ENCODE measurements at regions not wholly inside any gene's neighbourhood (a gene's known extent, or its start where the extent isn't known, plus 50 kb on each side); places are given as distances from the start of the nearest gene placed in this dataset.

DNA sequence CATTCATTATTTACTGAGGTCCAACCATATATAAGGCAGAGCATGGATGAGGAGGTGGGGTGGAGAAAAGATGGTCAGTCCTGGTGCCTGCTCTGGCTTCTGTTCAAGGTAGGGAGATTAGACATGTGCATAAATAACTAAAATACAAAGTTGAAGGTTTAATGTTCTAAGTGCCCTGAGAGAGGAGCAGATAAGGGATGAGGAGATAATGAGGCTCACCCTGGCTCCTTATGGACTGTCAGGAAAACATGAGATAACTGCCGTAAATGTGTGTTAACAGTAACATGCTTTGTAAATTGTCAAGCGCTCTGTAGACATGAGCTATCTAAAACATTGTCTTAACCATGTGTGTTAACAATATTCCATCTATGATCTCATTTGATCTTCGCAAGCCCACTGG, 474.6 kb upstream of the USP24 start:
- Histone ChIP-seq H3K4me1 (no peaks in the 10 kb centered on the region), H3K9me3 (no peaks in the 10 kb centered on the region), H3K27ac (no peak overlapping the region), H3K36me3 (no peaks in the 10 kb centered on the region), H3K4me3 (no peak overlapping the region), H3K27me3 (replicated peaks in 1 of 7) (peaks cover 0 to 23% (median 0%) of the 10 kb centered on the region in 7 donors)
- intact Hi-C loops (cut with DNase I; ENCODE audit: low total_unique reads), result no loop called here
- TF ChIP-seq POLR2AphosphoS5 (IDR thresholded peaks at IDR 0.05) (no peak), POLR2A (IDR thresholded peaks at IDR 0.05) (no peak)
- TF ChIP-seq, protein P1, sequence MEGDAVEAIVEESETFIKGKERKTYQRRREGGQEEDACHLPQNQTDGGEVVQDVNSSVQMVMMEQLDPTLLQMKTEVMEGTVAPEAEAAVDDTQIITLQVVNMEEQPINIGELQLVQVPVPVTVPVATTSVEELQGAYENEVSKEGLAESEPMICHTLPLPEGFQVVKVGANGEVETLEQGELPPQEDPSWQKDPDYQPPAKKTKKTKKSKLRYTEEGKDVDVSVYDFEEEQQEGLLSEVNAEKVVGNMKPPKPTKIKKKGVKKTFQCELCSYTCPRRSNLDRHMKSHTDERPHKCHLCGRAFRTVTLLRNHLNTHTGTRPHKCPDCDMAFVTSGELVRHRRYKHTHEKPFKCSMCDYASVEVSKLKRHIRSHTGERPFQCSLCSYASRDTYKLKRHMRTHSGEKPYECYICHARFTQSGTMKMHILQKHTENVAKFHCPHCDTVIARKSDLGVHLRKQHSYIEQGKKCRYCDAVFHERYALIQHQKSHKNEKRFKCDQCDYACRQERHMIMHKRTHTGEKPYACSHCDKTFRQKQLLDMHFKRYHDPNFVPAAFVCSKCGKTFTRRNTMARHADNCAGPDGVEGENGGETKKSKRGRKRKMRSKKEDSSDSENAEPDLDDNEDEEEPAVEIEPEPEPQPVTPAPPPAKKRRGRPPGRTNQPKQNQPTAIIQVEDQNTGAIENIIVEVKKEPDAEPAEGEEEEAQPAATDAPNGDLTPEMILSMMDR (IDR thresholded peaks at IDR 0.05 in 8 of 11, conservative IDR thresholded peaks at IDR 0.05 in 3 of 11), result no peak
- no peak for DNase-seq
- WGBS, 5 donors, result 83 to 94% (median 91%) methylated on average over 3 of the region's 3 CpGs

DNA sequence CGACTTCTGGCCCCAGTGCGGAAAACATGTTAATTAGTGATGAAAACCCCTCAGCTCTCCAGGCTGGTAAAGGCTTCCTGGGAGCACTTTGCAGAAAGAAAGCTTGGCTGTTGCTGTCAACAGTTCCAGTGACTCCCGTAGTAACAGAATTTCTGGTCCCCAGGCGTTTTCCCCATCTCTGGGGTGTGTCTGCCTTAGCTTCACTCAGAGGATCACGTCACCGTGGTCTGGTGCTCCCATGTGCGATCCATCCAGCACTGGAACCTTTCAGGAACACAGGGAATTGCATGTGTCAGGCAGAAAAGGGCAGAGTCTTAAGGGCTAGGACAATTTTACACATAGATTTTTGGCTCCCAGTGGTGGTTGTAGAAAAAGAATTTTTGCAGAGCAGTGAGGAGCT, 470.4 kb upstream of the USP24 start:
- TF ChIP-seq POLR2A (IDR thresholded peaks at IDR 0.05), result no peak
- no peak for TF ChIP-seq POLR2AphosphoS5 (IDR thresholded peaks at IDR 0.05)
- TF ChIP-seq, protein P1 (IDR thresholded peaks at IDR 0.05 in 8 of 11, conservative IDR thresholded peaks at IDR 0.05 in 3 of 11), result no peak
- intact Hi-C loops (cut with DNase I; ENCODE audit: low total_unique reads), result no loop called here
- Histone ChIP-seq H3K27ac (no peak overlapping the region), H3K36me3 (no peaks in the 10 kb centered on the region), H3K9me3 (peaks cover 0 to 7% (median 2%) of the 10 kb centered on the region in 8 donors), H3K4me3 (no peak overlapping the region), H3K27me3 (replicated peaks in 1 of 7) (peaks cover 0 to 22% (median 0%) of the 10 kb centered on the region in 7 donors), H3K4me1 (no peaks in the 10 kb centered on the region)
- WGBS, 5 donors, result 70 to 96% (median 92%) methylated on average over 7 of the region's 7 CpGs
- DNase-seq, result no peak

DNA sequence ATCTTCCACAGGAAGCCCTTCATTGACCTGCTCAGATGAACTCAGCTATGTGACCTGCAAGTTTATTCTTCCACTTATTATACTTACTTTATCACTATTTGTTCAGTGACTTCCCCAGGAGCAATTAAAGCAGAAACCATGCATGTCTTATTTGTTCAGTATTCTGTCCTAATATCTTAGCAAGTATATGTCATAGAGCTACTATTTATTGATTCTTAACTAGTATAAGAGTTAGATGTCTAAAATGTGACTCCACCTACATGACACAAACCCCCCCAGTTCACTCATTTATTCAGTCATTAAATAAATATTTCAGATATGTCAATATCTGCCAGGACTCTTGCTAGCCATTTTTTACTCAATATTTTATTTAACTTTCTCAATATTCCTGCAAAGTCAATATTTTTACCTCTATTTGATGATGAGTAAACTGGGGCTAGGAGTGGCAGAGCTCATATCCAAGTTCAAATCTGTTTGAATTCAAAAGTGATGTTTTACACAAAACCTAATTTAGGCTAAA, 469.0 kb upstream of the USP24 start:
- Histone ChIP-seq H3K4me3 (no peak overlapping the region), H3K9me3 (peaks cover 0 to 7% (median 2%) of the 10 kb centered on the region in 8 donors), H3K27me3 (replicated peaks in 1 of 7) (peaks cover 0 to 15% (median 0%) of the 10 kb centered on the region in 7 donors), H3K36me3 (no peaks in the 10 kb centered on the region), H3K27ac (no peak overlapping the region), H3K4me1 (no peaks in the 10 kb centered on the region)
- intact Hi-C loops (cut with DNase I; ENCODE audit: low total_unique reads), result no loop called here
- TF ChIP-seq, protein P1 (IDR thresholded peaks at IDR 0.05 in 8 of 11, conservative IDR thresholded peaks at IDR 0.05 in 3 of 11), result no peak
- TF ChIP-seq POLR2AphosphoS5 (IDR thresholded peaks at IDR 0.05), result no peak
- TF ChIP-seq POLR2A (IDR thresholded peaks at IDR 0.05), result no peak
- DNase-seq, result no peak

DNA sequence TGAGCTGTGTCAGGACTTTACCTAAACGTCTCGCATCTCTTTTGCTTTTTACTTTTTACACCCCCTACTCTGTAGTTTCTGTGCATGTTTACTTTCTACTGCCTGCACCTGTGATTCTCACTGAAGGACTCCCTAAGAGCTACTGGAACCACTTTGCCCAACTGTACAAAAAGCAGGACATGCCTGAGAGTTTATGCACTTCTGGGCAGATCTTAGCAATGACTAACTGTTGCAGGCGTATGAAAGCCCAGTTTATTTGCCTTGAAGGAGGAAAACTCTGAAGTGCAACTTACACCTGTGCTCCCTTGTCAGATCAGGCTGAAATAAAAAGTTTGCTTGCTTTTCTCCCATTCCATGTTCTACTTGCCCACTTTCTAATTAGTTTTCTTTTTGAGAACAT, 467.0 kb upstream of the USP24 start:
- WGBS, 5 donors, result 90 to 97% (median 95%) methylated on average over 3 of the region's 3 CpGs
- Histone ChIP-seq H3K4me3 (no peak overlapping the region), H3K4me1 (no peaks in the 10 kb centered on the region), H3K36me3 (no peaks in the 10 kb centered on the region), H3K27me3 (replicated peaks in 1 of 7) (peaks cover 0 to 15% (median 0%) of the 10 kb centered on the region in 7 donors), H3K27ac (no peak overlapping the region), H3K9me3 (peaks cover 0 to 7% (median 2%) of the 10 kb centered on the region in 8 donors)
- TF ChIP-seq POLR2AphosphoS5 (IDR thresholded peaks at IDR 0.05) (no peak), POLR2A (IDR thresholded peaks at IDR 0.05) (no peak)
- TF ChIP-seq, protein P1 (IDR thresholded peaks at IDR 0.05 in 8 of 11, conservative IDR thresholded peaks at IDR 0.05 in 3 of 11), result no peak
- intact Hi-C loops (cut with DNase I; ENCODE audit: low total_unique reads), result no loop called here
- DNase-seq, result no peak
